ENCODE measurements at regions not wholly inside any gene's neighbourhood (a gene's known extent, or its start where the extent isn't known, plus 50 kb on each side); places are given as distances from the start of the nearest gene placed in this dataset.

DNA sequence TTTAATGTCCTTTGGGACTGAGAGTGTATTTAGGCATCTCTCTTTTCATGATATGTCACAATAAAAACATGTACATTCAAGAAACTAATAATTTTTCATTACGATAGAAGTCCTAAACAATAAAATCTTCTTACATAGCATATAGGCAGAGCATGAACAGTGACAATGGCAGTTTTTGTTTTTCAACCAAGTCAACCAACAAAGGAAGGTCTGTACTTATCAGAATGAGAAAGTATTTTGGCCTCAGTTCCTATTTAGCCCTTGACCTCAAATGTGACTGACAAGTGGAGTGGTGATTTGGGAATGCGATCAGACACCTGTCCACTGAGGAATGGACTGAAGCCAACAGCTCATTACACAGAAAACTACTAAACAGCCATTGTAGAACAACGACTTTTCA lies 219.5 kb downstream of the TMEM161B start:
- DNase-seq (ENCODE audit: low read depth in 1 of 2, low spot score in 1 of 2): no peak
- no peaks in the 10 kb centered on the region for H3K27me3 ChIP-seq
- H3K27ac ChIP-seq: no peak overlapping the region
- H3K36me3 ChIP-seq: no peaks in the 10 kb centered on the region
- no peak overlapping the region for H3K4me3 ChIP-seq
- no peaks in the 10 kb centered on the region for H3K9me3 ChIP-seq (ENCODE audit: low read depth)
- H3K4me1 ChIP-seq (ENCODE audit: low read depth): no peaks in the 10 kb centered on the region
- TF ChIP-seq, protein P1, sequence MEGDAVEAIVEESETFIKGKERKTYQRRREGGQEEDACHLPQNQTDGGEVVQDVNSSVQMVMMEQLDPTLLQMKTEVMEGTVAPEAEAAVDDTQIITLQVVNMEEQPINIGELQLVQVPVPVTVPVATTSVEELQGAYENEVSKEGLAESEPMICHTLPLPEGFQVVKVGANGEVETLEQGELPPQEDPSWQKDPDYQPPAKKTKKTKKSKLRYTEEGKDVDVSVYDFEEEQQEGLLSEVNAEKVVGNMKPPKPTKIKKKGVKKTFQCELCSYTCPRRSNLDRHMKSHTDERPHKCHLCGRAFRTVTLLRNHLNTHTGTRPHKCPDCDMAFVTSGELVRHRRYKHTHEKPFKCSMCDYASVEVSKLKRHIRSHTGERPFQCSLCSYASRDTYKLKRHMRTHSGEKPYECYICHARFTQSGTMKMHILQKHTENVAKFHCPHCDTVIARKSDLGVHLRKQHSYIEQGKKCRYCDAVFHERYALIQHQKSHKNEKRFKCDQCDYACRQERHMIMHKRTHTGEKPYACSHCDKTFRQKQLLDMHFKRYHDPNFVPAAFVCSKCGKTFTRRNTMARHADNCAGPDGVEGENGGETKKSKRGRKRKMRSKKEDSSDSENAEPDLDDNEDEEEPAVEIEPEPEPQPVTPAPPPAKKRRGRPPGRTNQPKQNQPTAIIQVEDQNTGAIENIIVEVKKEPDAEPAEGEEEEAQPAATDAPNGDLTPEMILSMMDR (IDR thresholded peaks at IDR 0.05; ENCODE audit: low read depth, low read length): no peak

DNA sequence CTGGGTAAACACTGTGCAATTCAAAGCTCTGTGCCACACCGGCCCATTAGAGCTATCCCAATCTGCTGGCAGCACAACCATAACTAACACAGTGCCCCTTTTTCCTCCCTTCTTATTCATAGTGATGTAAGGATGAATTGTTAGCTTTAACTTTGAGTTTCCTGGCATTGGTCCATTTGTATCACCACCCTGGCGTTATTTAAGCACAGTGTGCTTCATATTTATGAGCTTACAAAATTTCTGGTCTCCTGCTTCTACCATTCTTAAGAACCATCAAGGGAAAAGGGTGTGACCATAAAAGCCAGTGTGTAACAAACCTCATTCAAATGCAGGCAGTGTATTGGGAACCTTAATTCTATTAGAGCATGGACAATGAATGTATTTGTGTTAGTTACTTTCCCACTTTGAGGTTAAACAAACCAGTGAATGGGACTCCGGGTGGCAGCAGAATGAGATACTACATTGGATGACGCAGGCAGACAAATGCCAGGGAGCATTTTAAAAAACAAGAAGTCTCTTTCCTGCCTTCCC lies 222.6 kb downstream of the TMEM161B start:
- H3K27ac ChIP-seq: no peak overlapping the region
- H3K9me3 ChIP-seq (ENCODE audit: low read depth): no peaks in the 10 kb centered on the region
- H3K27me3 ChIP-seq: no peaks in the 10 kb centered on the region
- H3K4me1 ChIP-seq (ENCODE audit: low read depth): no peaks in the 10 kb centered on the region
- H3K4me3 ChIP-seq: no peak overlapping the region
- no peaks in the 10 kb centered on the region for H3K36me3 ChIP-seq
- TF ChIP-seq, protein P1 (IDR thresholded peaks at IDR 0.05; ENCODE audit: low read depth, low read length): no peak
- DNase-seq (ENCODE audit: low read depth in 1 of 2, low spot score in 1 of 2): no peak

DNA sequence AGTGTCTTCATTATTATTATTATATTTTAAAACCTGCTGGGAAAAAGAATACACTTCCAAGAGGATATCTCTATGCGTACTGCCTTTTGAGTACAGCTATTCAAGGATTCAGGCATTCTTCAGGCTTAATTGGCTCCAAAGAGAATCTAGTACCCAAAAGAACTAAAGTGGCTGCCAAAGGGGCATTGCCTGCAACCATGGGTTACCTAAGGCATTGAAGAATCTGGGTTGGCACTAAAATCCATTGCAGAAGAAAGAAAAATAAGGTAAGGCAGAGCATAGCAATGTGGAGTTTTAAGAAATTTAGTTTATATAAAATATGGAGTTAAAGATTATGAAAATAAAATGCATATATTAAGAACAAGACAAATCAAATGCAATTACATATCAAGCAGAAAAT lies 223.5 kb downstream of the TMEM161B start:
- no peak for DNase-seq (ENCODE audit: low read depth in 1 of 2, low spot score in 1 of 2)

DNA sequence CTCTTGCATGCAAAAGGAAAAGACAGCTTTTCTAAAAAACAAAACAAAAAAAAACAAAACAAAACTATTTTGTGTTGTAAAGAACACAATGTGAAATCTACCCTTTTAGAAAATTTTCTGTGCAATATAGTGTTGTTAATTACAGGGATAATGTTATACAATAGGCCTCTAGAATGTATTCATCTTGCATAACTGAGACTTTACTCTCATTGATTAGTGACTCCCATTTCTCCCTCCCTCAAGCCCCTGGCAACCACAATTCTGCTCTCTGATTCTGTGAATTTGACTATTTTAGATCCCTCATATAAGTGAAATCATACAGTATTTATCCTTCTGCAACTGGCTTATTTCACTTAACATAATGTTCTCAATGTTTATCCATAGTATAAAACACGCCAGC lies 234.1 kb downstream of the TMEM161B start:
- no peak for DNase-seq (ENCODE audit: low read depth in 1 of 2, low spot score in 1 of 2)

More for the DNA sequence above, 223.5 kb downstream of the TMEM161B start:
- Histone ChIP-seq H3K27me3 (no peaks in the 10 kb centered on the region), H3K4me1 (ENCODE audit: low read depth) (no peaks in the 10 kb centered on the region), H3K36me3 (no peaks in the 10 kb centered on the region), H3K27ac (no peak overlapping the region), H3K4me3 (no peak overlapping the region), H3K9me3 (ENCODE audit: low read depth) (no peaks in the 10 kb centered on the region)
- TF ChIP-seq, protein P1 (IDR thresholded peaks at IDR 0.05; ENCODE audit: low read depth, low read length): no peak

DNA sequence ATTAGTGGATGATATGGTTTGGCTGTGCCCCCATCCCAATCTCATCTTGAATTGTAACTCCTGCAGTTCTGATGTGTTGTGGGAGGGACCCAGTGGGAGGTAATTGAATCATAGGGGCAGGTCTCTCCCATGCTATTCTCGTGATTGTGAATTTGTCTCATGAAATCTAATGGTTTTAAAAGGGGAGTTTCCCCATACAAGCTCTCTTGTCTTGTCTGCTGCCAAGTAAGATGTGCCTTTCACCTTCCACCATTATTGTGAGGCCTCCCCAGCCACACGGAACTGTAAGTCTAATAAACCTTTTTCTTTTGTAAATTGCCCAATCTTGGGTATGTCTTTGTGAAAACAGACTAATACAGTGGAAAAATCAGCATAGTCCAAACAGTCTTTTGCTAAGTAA lies 235.5 kb downstream of the TMEM161B start:
- Histone ChIP-seq H3K27ac (no peak overlapping the region), H3K9me3 (ENCODE audit: low read depth) (no peaks in the 10 kb centered on the region), H3K4me3 (no peak overlapping the region), H3K4me1 (ENCODE audit: low read depth) (no peaks in the 10 kb centered on the region), H3K27me3 (no peaks in the 10 kb centered on the region), H3K36me3 (no peaks in the 10 kb centered on the region)
- TF ChIP-seq, protein P1 (IDR thresholded peaks at IDR 0.05; ENCODE audit: low read depth, low read length): no peak
- no peak for DNase-seq (ENCODE audit: low read depth in 1 of 2, low spot score in 1 of 2)

More for the DNA sequence above, 234.1 kb downstream of the TMEM161B start:
- Histone ChIP-seq H3K27me3 (no peaks in the 10 kb centered on the region), H3K27ac (no peak overlapping the region), H3K9me3 (ENCODE audit: low read depth) (no peaks in the 10 kb centered on the region), H3K4me3 (no peak overlapping the region), H3K36me3 (no peaks in the 10 kb centered on the region), H3K4me1 (ENCODE audit: low read depth) (no peaks in the 10 kb centered on the region)
- TF ChIP-seq, protein P1 (IDR thresholded peaks at IDR 0.05; ENCODE audit: low read depth, low read length): no peak

DNA sequence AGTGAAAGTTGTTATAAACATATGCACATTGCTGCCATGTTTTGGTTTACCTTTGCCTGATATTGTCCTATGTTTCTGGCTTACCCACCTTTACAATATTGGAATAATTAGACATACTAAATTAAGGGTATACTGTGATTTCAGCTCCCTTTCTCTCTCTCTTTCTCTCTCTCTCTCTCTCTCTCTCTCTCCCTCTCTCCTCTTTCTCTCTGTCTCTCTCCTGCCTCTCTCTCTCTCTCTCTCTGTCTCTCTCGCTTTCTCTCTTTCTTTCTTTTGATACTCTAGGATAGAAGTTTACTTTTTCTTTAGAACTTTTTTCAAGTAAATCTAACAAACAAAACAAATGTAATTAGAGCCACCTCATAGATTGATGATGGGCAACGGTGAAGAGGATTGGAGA lies 239.6 kb downstream of the TMEM161B start:
- H3K36me3 ChIP-seq: no peaks in the 10 kb centered on the region
- H3K4me1 ChIP-seq (ENCODE audit: low read depth): no peaks in the 10 kb centered on the region
- H3K27me3 ChIP-seq: no peaks in the 10 kb centered on the region
- TF ChIP-seq, protein P1 (IDR thresholded peaks at IDR 0.05; ENCODE audit: low read depth, low read length): no peak
- DNase-seq (ENCODE audit: low read depth in 1 of 2, low spot score in 1 of 2): no peak
- H3K9me3 ChIP-seq (ENCODE audit: low read depth): no peaks in the 10 kb centered on the region
- no peak overlapping the region for H3K4me3 ChIP-seq
- no peak overlapping the region for H3K27ac ChIP-seq
